ENCODE measurements at regions not wholly inside any gene's neighbourhood (a gene's known extent, or its start where the extent isn't known, plus 50 kb on each side); places are given as distances from the start of the nearest gene placed in this dataset.

DNA sequence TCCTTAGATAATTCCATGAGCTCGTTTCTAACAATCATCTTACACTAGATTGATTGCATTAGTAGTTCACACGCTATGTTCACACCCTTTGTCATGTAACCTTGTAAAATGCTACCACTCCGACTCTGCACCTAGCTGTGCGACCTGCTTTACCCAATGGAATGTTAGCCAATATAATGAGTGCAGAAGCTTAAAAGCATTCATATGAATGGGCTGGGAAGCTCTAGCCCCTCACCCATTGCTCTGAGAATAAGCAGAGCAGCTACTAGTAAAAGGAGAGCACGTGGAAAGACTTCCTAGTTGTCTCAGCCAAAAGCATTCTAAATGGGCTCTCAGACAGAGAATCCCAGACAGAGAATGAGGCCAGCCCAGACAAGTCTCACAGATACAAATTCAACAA is 410.6 kb upstream of the UBE2E2 start:
- Mint-ChIP-seq H3K4me3 (ENCODE audit: unreplicated experiment) (no peak overlapping the region), H3K9me3 (ENCODE audit: unreplicated experiment) (no peaks in the 10 kb centered on the region), H3K4me1 (ENCODE audit: low read depth, unreplicated experiment) (no peaks in the 10 kb centered on the region), H3K27me3 (ENCODE audit: insufficient read depth, unreplicated experiment) (peaks cover 2% of the 10 kb centered on the region), H3K27ac (ENCODE audit: unreplicated experiment) (no peak overlapping the region), H3K36me3 (ENCODE audit: insufficient read depth, unreplicated experiment) (no peaks in the 10 kb centered on the region)
- no peak overlapping the region for H3K4me3 ChIP-seq (ENCODE audit: low read depth, low read length)
- TF ChIP-seq, protein P1, sequence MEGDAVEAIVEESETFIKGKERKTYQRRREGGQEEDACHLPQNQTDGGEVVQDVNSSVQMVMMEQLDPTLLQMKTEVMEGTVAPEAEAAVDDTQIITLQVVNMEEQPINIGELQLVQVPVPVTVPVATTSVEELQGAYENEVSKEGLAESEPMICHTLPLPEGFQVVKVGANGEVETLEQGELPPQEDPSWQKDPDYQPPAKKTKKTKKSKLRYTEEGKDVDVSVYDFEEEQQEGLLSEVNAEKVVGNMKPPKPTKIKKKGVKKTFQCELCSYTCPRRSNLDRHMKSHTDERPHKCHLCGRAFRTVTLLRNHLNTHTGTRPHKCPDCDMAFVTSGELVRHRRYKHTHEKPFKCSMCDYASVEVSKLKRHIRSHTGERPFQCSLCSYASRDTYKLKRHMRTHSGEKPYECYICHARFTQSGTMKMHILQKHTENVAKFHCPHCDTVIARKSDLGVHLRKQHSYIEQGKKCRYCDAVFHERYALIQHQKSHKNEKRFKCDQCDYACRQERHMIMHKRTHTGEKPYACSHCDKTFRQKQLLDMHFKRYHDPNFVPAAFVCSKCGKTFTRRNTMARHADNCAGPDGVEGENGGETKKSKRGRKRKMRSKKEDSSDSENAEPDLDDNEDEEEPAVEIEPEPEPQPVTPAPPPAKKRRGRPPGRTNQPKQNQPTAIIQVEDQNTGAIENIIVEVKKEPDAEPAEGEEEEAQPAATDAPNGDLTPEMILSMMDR (IDR thresholded peaks at IDR 0.05; ENCODE audit: insufficient read depth in 1 of 2, low read depth in 1 of 2, low read length in 1 of 2, severe bottlenecking in 1 of 2, unreplicated experiment in 1 of 2), result no peak
- DNase-seq, result no peak
- ChIA-PET CTCF (no interaction called here), POLR2A (no interaction called here)
- BruUV-seq (replicated peaks), result no TSS peak
- no peaks in the 10 kb centered on the region; the same call in 1 of the 2 replicates for H3K9me3 ChIP-seq
- H3K36me3 ChIP-seq (ENCODE audit: control insufficient read depth, insufficient read depth, low read length), result no peaks in the 10 kb centered on the region
- no peaks in the 10 kb centered on the region for H3K4me1 ChIP-seq
- no peaks in the 10 kb centered on the region for H3K27me3 ChIP-seq (replicated peaks; ENCODE audit: control insufficient read depth, insufficient read depth, low read length)
- intact Hi-C loops (cut with micrococcal nuclease; ENCODE audit: unreplicated experiment), result no loop called here

DNA sequence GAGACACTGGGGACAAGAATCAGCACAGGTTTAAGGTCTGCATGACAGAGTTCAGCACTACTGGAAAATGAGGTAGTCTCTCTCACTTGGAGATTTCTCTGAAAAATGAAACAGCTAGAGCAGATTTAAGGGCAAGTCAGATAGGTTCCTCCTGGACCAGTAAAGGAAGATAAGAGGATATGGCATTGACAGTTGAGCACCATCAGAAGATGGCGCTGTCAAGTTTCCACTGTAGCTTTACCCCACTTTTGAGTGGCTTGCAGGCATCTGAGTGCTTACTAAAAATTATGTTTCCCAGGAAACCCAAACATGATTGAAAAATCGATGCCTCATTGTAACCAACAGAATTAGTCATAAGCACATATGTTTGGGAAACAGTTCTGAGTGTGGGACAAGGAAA is 407.2 kb upstream of the UBE2E2 start:
- no TSS peak for BruUV-seq (replicated peaks)
- TF ChIP-seq, protein P1 (IDR thresholded peaks at IDR 0.05; ENCODE audit: insufficient read depth in 1 of 2, low read depth in 1 of 2, low read length in 1 of 2, severe bottlenecking in 1 of 2, unreplicated experiment in 1 of 2), result no peak
- intact Hi-C loops (cut with micrococcal nuclease; ENCODE audit: unreplicated experiment), result no loop called here
- Histone ChIP-seq H3K4me3 (ENCODE audit: low read depth, low read length) (no peak overlapping the region), H3K27me3 (replicated peaks; ENCODE audit: control insufficient read depth, insufficient read depth, low read length) (no peaks in the 10 kb centered on the region), H3K36me3 (ENCODE audit: control insufficient read depth, insufficient read depth, low read length) (no peaks in the 10 kb centered on the region), H3K4me1 (no peaks in the 10 kb centered on the region), H3K9me3 (no peaks in the 10 kb centered on the region)
- Mint-ChIP-seq H3K27ac (ENCODE audit: unreplicated experiment) (no peak overlapping the region), H3K36me3 (ENCODE audit: insufficient read depth, unreplicated experiment) (no peaks in the 10 kb centered on the region), H3K9me3 (ENCODE audit: unreplicated experiment) (no peaks in the 10 kb centered on the region), H3K4me3 (ENCODE audit: unreplicated experiment) (no peak overlapping the region), H3K27me3 (ENCODE audit: insufficient read depth, unreplicated experiment) (peaks cover 2% of the 10 kb centered on the region), H3K4me1 (ENCODE audit: low read depth, unreplicated experiment) (no peaks in the 10 kb centered on the region)
- POLR2A ChIA-PET, result no interaction called here
- no peak for DNase-seq
- CTCF ChIA-PET, result no interaction called here

DNA sequence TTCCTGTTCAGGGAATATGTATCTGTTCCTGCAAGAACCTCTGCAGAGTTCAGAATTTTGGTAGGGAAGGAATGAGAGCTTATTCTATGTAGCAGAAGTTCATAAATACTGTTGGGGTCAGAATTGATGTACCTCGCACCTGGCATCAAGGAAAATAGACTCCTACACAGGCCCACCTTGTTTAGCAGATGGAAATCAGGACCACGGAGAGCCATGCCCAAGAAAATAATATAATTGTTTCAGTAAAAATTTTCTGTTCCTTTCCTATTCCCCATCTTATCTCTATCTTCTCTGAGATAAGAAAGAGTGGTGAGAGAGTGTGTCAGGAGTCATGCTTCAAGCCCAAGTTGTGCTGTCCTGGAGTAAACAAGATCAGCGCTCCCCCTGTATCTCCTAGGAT is 404.7 kb upstream of the UBE2E2 start:
- Mint-ChIP-seq H3K9me3 (ENCODE audit: unreplicated experiment) (peaks cover 9% of the 10 kb centered on the region), H3K4me1 (ENCODE audit: low read depth, unreplicated experiment) (no peaks in the 10 kb centered on the region), H3K36me3 (ENCODE audit: insufficient read depth, unreplicated experiment) (no peaks in the 10 kb centered on the region), H3K27me3 (ENCODE audit: insufficient read depth, unreplicated experiment) (no peaks in the 10 kb centered on the region), H3K27ac (ENCODE audit: unreplicated experiment) (no peak overlapping the region), H3K4me3 (ENCODE audit: unreplicated experiment) (no peak overlapping the region)
- intact Hi-C loops (cut with micrococcal nuclease; ENCODE audit: unreplicated experiment), result no loop called here
- H3K27me3 ChIP-seq (replicated peaks; ENCODE audit: control insufficient read depth, insufficient read depth, low read length), result no peaks in the 10 kb centered on the region
- no peaks in the 10 kb centered on the region for H3K36me3 ChIP-seq (ENCODE audit: control insufficient read depth, insufficient read depth, low read length)
- no peak overlapping the region for H3K4me3 ChIP-seq (ENCODE audit: low read depth, low read length)
- CTCF ChIA-PET, result no interaction called here
- DNase-seq, result no peak
- TF ChIP-seq, protein P1 (IDR thresholded peaks at IDR 0.05; ENCODE audit: insufficient read depth in 1 of 2, low read depth in 1 of 2, low read length in 1 of 2, severe bottlenecking in 1 of 2, unreplicated experiment in 1 of 2), result no peak
- H3K9me3 ChIP-seq, result no peaks in the 10 kb centered on the region
- no peaks in the 10 kb centered on the region for H3K4me1 ChIP-seq
- POLR2A ChIA-PET, result no interaction called here
- no TSS peak for BruUV-seq (replicated peaks)

All from Caco-2 (cell line).